Endothelial cell of umbilical vein (primary cell): ENCODE measurements at regions not wholly inside any gene's neighbourhood (a gene's known extent, or its start where the extent isn't known, plus 50 kb on each side); places are given as distances from the start of the nearest gene placed in this dataset.

ENCODE experiments used
- BruUV-seq: library from RNA; stranded (reverse); fragments of 400-500 nt; replicated peaks from 2 replicates; lab custom pipeline; 2021; lab: Mats Ljungman, UMichigan
- CTCF ChIA-PET: fragments of 300-600, 350-600 bp; sonication (Branson Sonifier 250); formaldehyde crosslinking; loops from one replicate; lab custom pipeline; 2021; ENCODE audit warnings: antibody characterized with exemption, inconsistent platforms; lab: Charles Lee
- POLR2A ChIA-PET: fragments of 300-600, 350-600 bp; sonication (Branson Sonifier 250); formaldehyde crosslinking; loops from one replicate; lab custom pipeline; 2021; ENCODE audit warnings: antibody characterized with exemption, inconsistent platforms; lab: Charles Lee
- DNase-seq: peaks from one replicate; pipeline ENCODE4 v3.0.0-alpha.2; 2011; ENCODE audit warnings: low read depth, low spot score
- FAIRE-seq: peaks from 2 replicates; lab custom pipeline; 2011; peaks lifted over from hg19 to GRCh38; lab: Jason Lieb, UNC
- H2AFZ ChIP-seq: 2 replicates; pipeline ENCODE4 v1.6.0; 2012; ENCODE audit warnings: low read depth, low read length, control low read depth, inconsistent platforms
- H3K27ac ChIP-seq: 2 replicates; pipeline ENCODE4 v1.5.1; 2011; ENCODE audit warnings: low read depth, mild to moderate bottlenecking, control low read depth, low read length, moderate library complexity; ENCODE audit not compliant: insufficient read depth
- H3K27me3 ChIP-seq, 2 experiments: 2 replicates each; pipeline versions ENCODE4 v1.6.0 to v1.6.1; 2011; ENCODE audit warnings: low read length in 2 of 2, mixed read lengths in 1 of 2; ENCODE audit not compliant: control insufficient read depth in 2 of 2, insufficient read depth in 2 of 2
- H3K36me3 ChIP-seq, 2 experiments: 2 replicates in 1 of 2; 3 replicates in 1 of 2; pipeline ENCODE4 v1.5.1; 2011; ENCODE audit warnings: low read length in 2 of 2, mild to moderate bottlenecking in 1 of 2, moderate library complexity in 1 of 2; ENCODE audit not compliant: control insufficient read depth in 2 of 2, insufficient read depth in 2 of 2; ENCODE audit errors: extremely low read depth in 1 of 2
- H3K4me1 ChIP-seq: 3 replicates; pipeline ENCODE4 v1.5.1; 2011; ENCODE audit warnings: mild to moderate bottlenecking, low read length; ENCODE audit not compliant: control insufficient read depth, insufficient read depth; ENCODE audit errors: extremely low read depth
- H3K4me2 ChIP-seq: 2 replicates; pipeline ENCODE4 v1.6.1; 2011; ENCODE audit warnings: low read length, control low read depth, mixed read lengths; ENCODE audit not compliant: insufficient read depth
- H3K4me3 ChIP-seq, 3 experiments: fragments of 200-600 bp in 1 of 3; sonication (generic), shearing (Covaris generic) in 1 of 3; replicated peaks in 1 of 3; 2 replicates each; pipeline ENCODE4 v1.5.1; 2011 to 2016; ENCODE audit warnings: control low read depth in 3 of 3, low read length in 3 of 3, mild to moderate bottlenecking in 2 of 3, inconsistent platforms in 1 of 3, low read depth in 1 of 3, moderate library complexity in 1 of 3; ENCODE audit not compliant: insufficient read depth in 1 of 3
- H3K79me2 ChIP-seq: 2 replicates; pipeline ENCODE4 v1.6.0; 2012; ENCODE audit warnings: low read length, inconsistent platforms; ENCODE audit not compliant: control insufficient read depth, insufficient read depth
- H3K9ac ChIP-seq: replicated peaks from 2 replicates; pipeline ENCODE3; 2011; ENCODE audit warnings: low read length, control low read depth; ENCODE audit not compliant: insufficient read depth; ENCODE audit errors: extremely low read depth
- H3K9me1 ChIP-seq: replicated peaks from 3 replicates; pipeline ENCODE4 v1.6.0; 2011; ENCODE audit warnings: mild to moderate bottlenecking, low read length; ENCODE audit not compliant: control insufficient read depth, insufficient read depth; ENCODE audit errors: extremely low read depth
- H3K9me3 ChIP-seq: replicated peaks from 2 replicates; pipeline ENCODE4 v1.5.1; 2012; ENCODE audit warnings: low read length, inconsistent platforms; ENCODE audit not compliant: control insufficient read depth, insufficient read depth
- H4K20me1 ChIP-seq: replicated peaks from 2 replicates; pipeline ENCODE3; 2011; ENCODE audit warnings: mild to moderate bottlenecking, low read length; ENCODE audit not compliant: control insufficient read depth, insufficient read depth; ENCODE audit errors: extremely low read depth
- GATA2 ChIP-seq: IDR thresholded peaks from 2 replicates; pipeline ENCODE4 v1.7.0; 2011; ENCODE audit warnings: low read depth, mild to moderate bottlenecking, moderate library complexity, mixed read lengths, low read length; ENCODE audit not compliant: insufficient read length, insufficient read depth
- MAX ChIP-seq: IDR thresholded peaks from 2 replicates; pipeline ENCODE4 v1.6.1; 2011; ENCODE audit not compliant: insufficient read depth, insufficient read length
- MYC ChIP-seq: IDR thresholded peaks from one replicate; pipeline ENCODE4 v1.6.1; 2011; ENCODE audit warnings: mild to moderate bottlenecking, low read depth, low read length
- dilution Hi-C: fragments of 300-500 bp; cut with MboI; formaldehyde crosslinking; loops from one replicate; pipeline ENCODE4 v1.15.0; 2019; ENCODE audit warnings: low sequenced_read_pairs; ENCODE audit not compliant: extremely low pct_ligation_motif_present
- intact Hi-C: fragments of 100-400 bp; cut with micrococcal nuclease; formaldehyde crosslinking; loops from one replicate; pipeline ENCODE4 v1.10.0; 2022

GRCh38 chr1:219060798-219061197 lies 112.9 kb upstream of the LYPLAL1 start:
- H3K79me2 ChIP-seq = no peaks in the 10 kb centered on the region
- H3K4me2 ChIP-seq = no peak overlapping the region
- ChIA-PET POLR2A (no interaction called here), CTCF (no interaction called here)
- no TSS peak for BruUV-seq
- DNase-seq = no peak
- intact Hi-C loops = loop anchor here (10.0 kb wide), 2 partner anchors 446 to 754 kb away; no protein-coding TSS in a partner anchor
- H3K9me1 ChIP-seq = no peaks in the 10 kb centered on the region
- H3K9ac ChIP-seq = no peak overlapping the region
- no peak overlapping the region for H3K27ac ChIP-seq
- H3K27me3 ChIP-seq = no peaks in the 10 kb centered on the region
- FAIRE-seq = no peak
- no peak for TF ChIP-seq MYC
- H3K36me3 ChIP-seq = no peaks in the 10 kb centered on the region
- no peaks in the 10 kb centered on the region for H3K4me1 ChIP-seq
- H3K9me3 ChIP-seq = no peaks in the 10 kb centered on the region
- dilution Hi-C loops = no loop called here
- no peaks in the 10 kb centered on the region for H4K20me1 ChIP-seq
- no peak overlapping the region for H2AFZ ChIP-seq
- no peak overlapping the region for H3K4me3 ChIP-seq

GRCh38 chr1:219062161-219062560 lies 111.5 kb upstream of the LYPLAL1 start:
- Histone ChIP-seq H2AFZ (no peak overlapping the region), H3K4me3 (no peak overlapping the region), H3K9ac (no peak overlapping the region), H3K9me1 (no peaks in the 10 kb centered on the region), H3K27ac (no peak overlapping the region), H3K4me1 (no peaks in the 10 kb centered on the region), H3K4me2 (no peak overlapping the region), H3K36me3 (no peaks in the 10 kb centered on the region), H4K20me1 (no peaks in the 10 kb centered on the region), H3K79me2 (no peaks in the 10 kb centered on the region), H3K27me3 (no peaks in the 10 kb centered on the region), H3K9me3 (no peaks in the 10 kb centered on the region)
- intact Hi-C loops = loop anchor here (10.0 kb wide), 2 partner anchors 447 to 753 kb away; no protein-coding TSS in a partner anchor
- no peak for TF ChIP-seq MYC
- no peak for TF ChIP-seq GATA2
- TF ChIP-seq MAX = no peak
- ChIA-PET POLR2A (no interaction called here), CTCF (no interaction called here)
- BruUV-seq = no TSS peak
- FAIRE-seq (no peak), DNase-seq (no peak)
- dilution Hi-C loops = no loop called here
